Osteoblast (primary cell): ENCODE measurements at regions not wholly inside any gene's neighbourhood (a gene's known extent, or its start where the extent isn't known, plus 50 kb on each side); places are given as distances from the start of the nearest gene placed in this dataset.

Experiments used
- DNase-seq: peaks from one replicate; pipeline ENCODE4 v3.0.0; 2011; ENCODE audit warnings: low spot score, mixed read lengths; ENCODE audit not compliant: insufficient read length; ENCODE audit errors: missing footprints
- H2AFZ ChIP-seq: 2 replicates; pipeline ENCODE4 v1.6.0; 2011; ENCODE audit warnings: mild to moderate bottlenecking, low read length
- H3K27ac ChIP-seq: 2 replicates; pipeline ENCODE4 v1.5.1; 2011; ENCODE audit warnings: mild to moderate bottlenecking, low read depth, low read length, moderate library complexity
- H3K27me3 ChIP-seq: 2 replicates; pipeline ENCODE4 v1.6.0; 2012; ENCODE audit warnings: mild to moderate bottlenecking, control low read depth, inconsistent platforms, low read length, moderate library complexity; ENCODE audit not compliant: insufficient read depth
- H3K36me3 ChIP-seq: 2 replicates; pipeline ENCODE4 v1.5.1; 2011; ENCODE audit warnings: mild to moderate bottlenecking, low read length, control low read depth, moderate library complexity; ENCODE audit not compliant: insufficient read depth
- H3K4me1 ChIP-seq: 2 replicates; pipeline ENCODE4 v1.5.1; 2011; ENCODE audit warnings: mild to moderate bottlenecking, low read length, control low read depth, moderate library complexity; ENCODE audit not compliant: insufficient read depth
- H3K4me2 ChIP-seq: 2 replicates; pipeline ENCODE4 v1.6.0; 2011; ENCODE audit warnings: mild to moderate bottlenecking, low read length; ENCODE audit not compliant: insufficient read depth
- H3K4me3 ChIP-seq: fragments of 200-600 bp; sonication (generic); 3 replicates; pipeline ENCODE4 v1.5.1; 2012; ENCODE audit warnings: mild to moderate bottlenecking, low read length, inconsistent platforms; ENCODE audit not compliant: insufficient read depth
- H3K79me2 ChIP-seq: 2 replicates; pipeline ENCODE4 v1.6.0; 2012; ENCODE audit warnings: mild to moderate bottlenecking, low read length, control low read depth, inconsistent platforms; ENCODE audit not compliant: insufficient read depth
- H3K9me3 ChIP-seq: 2 replicates; pipeline ENCODE4 v1.5.1; 2011; ENCODE audit warnings: low read depth, low read length, control low read depth
- H4K20me1 ChIP-seq: 2 replicates; pipeline ENCODE4 v1.6.0; 2012; ENCODE audit warnings: mild to moderate bottlenecking, low read length, control low read depth; ENCODE audit not compliant: insufficient read depth
- TF ChIP-seq, protein P1 (sequence below): IDR thresholded peaks from 2 replicates; pipeline ENCODE4 v1.5.1; 2011; ENCODE audit warnings: mild to moderate bottlenecking, low read depth, low read length, moderate library complexity; ENCODE audit errors: extremely low read depth

DNA sequence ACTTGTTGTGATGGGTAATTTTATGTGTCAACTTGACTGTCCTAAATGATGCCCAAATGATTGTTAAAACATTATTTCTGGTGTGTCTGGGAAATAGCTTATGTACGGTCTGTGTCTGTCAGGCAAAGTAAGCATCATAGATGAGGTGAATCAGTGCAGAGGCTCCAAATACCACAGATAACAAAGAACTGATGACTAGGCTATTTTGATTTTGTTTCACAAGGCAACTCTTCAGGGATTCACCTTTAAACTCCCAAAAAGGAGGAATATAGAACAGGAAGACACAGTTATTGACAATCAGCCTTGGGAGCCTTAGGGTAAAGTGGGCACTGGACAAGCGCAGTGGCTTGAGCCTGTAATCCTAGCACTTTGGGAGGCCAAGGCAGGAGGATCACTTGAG, 290.7 kb downstream of the PCDH10 start:
- no peaks in the 10 kb centered on the region for H3K27me3 ChIP-seq
- H4K20me1 ChIP-seq: no peaks in the 10 kb centered on the region
- H3K4me2 ChIP-seq: no peak overlapping the region
- H3K9me3 ChIP-seq: no peaks in the 10 kb centered on the region
- H3K79me2 ChIP-seq: no peaks in the 10 kb centered on the region
- no peak overlapping the region for H3K4me3 ChIP-seq
- H3K4me1 ChIP-seq: no peaks in the 10 kb centered on the region
- H3K36me3 ChIP-seq: no peaks in the 10 kb centered on the region
- DNase-seq: no peak
- H3K27ac ChIP-seq: no peak overlapping the region
- TF ChIP-seq, protein P1, sequence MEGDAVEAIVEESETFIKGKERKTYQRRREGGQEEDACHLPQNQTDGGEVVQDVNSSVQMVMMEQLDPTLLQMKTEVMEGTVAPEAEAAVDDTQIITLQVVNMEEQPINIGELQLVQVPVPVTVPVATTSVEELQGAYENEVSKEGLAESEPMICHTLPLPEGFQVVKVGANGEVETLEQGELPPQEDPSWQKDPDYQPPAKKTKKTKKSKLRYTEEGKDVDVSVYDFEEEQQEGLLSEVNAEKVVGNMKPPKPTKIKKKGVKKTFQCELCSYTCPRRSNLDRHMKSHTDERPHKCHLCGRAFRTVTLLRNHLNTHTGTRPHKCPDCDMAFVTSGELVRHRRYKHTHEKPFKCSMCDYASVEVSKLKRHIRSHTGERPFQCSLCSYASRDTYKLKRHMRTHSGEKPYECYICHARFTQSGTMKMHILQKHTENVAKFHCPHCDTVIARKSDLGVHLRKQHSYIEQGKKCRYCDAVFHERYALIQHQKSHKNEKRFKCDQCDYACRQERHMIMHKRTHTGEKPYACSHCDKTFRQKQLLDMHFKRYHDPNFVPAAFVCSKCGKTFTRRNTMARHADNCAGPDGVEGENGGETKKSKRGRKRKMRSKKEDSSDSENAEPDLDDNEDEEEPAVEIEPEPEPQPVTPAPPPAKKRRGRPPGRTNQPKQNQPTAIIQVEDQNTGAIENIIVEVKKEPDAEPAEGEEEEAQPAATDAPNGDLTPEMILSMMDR: no peak
- H2AFZ ChIP-seq: no peak overlapping the region

DNA sequence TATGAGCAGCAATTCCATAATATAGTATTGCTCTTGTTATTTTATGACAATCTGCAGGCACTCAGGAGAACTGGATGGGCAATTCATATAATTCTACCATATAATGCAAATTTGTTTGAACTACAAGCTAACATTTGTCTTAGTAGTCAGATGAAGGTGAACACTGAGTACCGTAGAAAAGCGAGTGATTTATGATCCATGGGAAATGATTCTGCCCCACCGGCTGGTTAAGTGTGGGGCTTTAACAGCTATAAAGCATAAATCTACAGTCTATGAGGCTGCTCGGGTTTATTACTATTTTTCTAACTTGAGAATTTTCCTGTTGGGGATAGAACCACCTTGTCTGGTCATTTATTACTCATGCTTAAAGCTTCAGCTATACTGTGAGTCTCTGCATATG, 275.5 kb downstream of the PCDH10 start:
- TF ChIP-seq, protein P1: no peak
- no peak for DNase-seq
- H3K27me3 ChIP-seq: no peaks in the 10 kb centered on the region
- no peaks in the 10 kb centered on the region for H3K36me3 ChIP-seq
- H3K79me2 ChIP-seq: no peaks in the 10 kb centered on the region
- H3K27ac ChIP-seq: no peak overlapping the region
- no peaks in the 10 kb centered on the region for H3K4me1 ChIP-seq
- no peaks in the 10 kb centered on the region for H3K9me3 ChIP-seq
- H3K4me3 ChIP-seq: no peak overlapping the region
- no peak overlapping the region for H3K4me2 ChIP-seq
- no peak overlapping the region for H2AFZ ChIP-seq
- no peaks in the 10 kb centered on the region for H4K20me1 ChIP-seq

DNA sequence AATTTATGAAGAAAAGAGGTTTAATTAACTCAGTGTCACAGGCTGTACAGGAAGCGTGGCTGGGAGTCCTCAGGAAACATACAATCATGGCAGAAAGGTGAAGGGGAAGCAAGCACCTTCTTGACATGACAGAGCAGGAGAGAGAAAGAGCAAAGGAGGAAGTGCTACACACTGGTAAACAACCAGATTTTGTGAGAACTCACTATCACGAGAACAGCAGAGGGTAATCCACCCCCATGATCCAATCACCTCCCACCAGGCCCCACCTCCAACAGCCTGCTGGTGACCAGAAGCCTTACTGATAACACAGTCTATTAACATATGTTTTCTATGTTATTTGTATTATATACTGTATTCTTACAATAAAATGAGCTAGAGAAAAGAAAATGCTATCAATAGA, 254.8 kb downstream of the PCDH10 start:
- H3K4me1 ChIP-seq: no peaks in the 10 kb centered on the region
- H2AFZ ChIP-seq: no peak overlapping the region
- H3K4me3 ChIP-seq: no peak overlapping the region
- no peaks in the 10 kb centered on the region for H3K36me3 ChIP-seq
- TF ChIP-seq, protein P1: no peak
- H3K27ac ChIP-seq: no peak overlapping the region
- H3K4me2 ChIP-seq: no peak overlapping the region
- no peaks in the 10 kb centered on the region for H4K20me1 ChIP-seq
- H3K79me2 ChIP-seq: no peaks in the 10 kb centered on the region
- H3K9me3 ChIP-seq: no peaks in the 10 kb centered on the region
- no peak for DNase-seq
- H3K27me3 ChIP-seq: no peaks in the 10 kb centered on the region

DNA sequence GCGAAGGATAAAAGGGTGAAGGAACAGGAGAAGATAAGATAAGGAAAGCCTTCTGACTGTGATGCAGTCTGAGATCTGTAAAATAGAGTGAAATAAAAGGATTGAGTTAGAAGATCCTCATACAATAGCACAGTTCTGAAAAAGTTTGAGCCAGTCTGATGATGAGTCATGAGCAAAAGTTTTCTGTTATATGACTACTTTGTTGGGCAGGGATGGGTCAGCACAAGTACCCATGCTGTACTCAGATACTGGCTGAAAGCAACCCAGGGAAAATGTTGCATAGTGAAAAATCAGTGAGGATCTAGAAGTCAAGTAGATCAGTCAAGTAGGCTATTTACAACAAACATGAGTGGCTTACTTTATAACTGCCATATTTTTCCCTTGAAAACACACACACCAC, 253.5 kb downstream of the PCDH10 start:
- H3K27me3 ChIP-seq: no peaks in the 10 kb centered on the region
- no peaks in the 10 kb centered on the region for H4K20me1 ChIP-seq
- no peaks in the 10 kb centered on the region for H3K9me3 ChIP-seq
- TF ChIP-seq, protein P1: no peak
- no peak overlapping the region for H3K27ac ChIP-seq
- no peaks in the 10 kb centered on the region for H3K79me2 ChIP-seq
- H2AFZ ChIP-seq: no peak overlapping the region
- H3K4me3 ChIP-seq: no peak overlapping the region
- no peak overlapping the region for H3K4me2 ChIP-seq
- no peak for DNase-seq
- no peaks in the 10 kb centered on the region for H3K36me3 ChIP-seq
- H3K4me1 ChIP-seq: no peaks in the 10 kb centered on the region
